ENCODE measurements at regions not wholly inside any gene's neighbourhood (a gene's known extent, or its start where the extent isn't known, plus 50 kb on each side); places are given as distances from the start of the nearest gene placed in this dataset.

GRCh38 chr4:115272185-115272584, 158.8 kb upstream of the NDST4 start:
- H3K36me3 ChIP-seq (ENCODE audit: control insufficient read depth in 4 of 4, insufficient read depth in 4 of 4, low read length in 4 of 4) = no peaks in the 10 kb centered on the region
- no peak overlapping the region for H3K4me3 ChIP-seq
- no peak overlapping the region for H3K9ac ChIP-seq (ENCODE audit: insufficient read depth in 1 of 2, low read length in 2 of 2)
- H3K9me3 ChIP-seq (ENCODE audit: control insufficient read depth in 4 of 4, insufficient read depth in 3 of 4, low read length in 3 of 4) = no peaks in the 10 kb centered on the region
- no peaks in the 10 kb centered on the region for H3K27me3 ChIP-seq (ENCODE audit: control insufficient read depth in 3 of 3, insufficient read depth in 3 of 3, low read length in 2 of 3)
- H3K27ac ChIP-seq (ENCODE audit: low read depth in 1 of 2, low read length in 1 of 2) = no peak overlapping the region
- ATAC-seq (ENCODE audit: insufficient read depth, low FRiP score) = no peak
- TF ChIP-seq, protein P1, sequence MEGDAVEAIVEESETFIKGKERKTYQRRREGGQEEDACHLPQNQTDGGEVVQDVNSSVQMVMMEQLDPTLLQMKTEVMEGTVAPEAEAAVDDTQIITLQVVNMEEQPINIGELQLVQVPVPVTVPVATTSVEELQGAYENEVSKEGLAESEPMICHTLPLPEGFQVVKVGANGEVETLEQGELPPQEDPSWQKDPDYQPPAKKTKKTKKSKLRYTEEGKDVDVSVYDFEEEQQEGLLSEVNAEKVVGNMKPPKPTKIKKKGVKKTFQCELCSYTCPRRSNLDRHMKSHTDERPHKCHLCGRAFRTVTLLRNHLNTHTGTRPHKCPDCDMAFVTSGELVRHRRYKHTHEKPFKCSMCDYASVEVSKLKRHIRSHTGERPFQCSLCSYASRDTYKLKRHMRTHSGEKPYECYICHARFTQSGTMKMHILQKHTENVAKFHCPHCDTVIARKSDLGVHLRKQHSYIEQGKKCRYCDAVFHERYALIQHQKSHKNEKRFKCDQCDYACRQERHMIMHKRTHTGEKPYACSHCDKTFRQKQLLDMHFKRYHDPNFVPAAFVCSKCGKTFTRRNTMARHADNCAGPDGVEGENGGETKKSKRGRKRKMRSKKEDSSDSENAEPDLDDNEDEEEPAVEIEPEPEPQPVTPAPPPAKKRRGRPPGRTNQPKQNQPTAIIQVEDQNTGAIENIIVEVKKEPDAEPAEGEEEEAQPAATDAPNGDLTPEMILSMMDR (IDR thresholded peaks at IDR 0.05; ENCODE audit: control extremely low read depth, extremely low read depth) = no peak
- DNase-seq = no peak
- WGBS, 2 donors = 29 to 45% methylated on average over 1 of the region's 1 CpG
- H3K4me1 ChIP-seq (ENCODE audit: control insufficient read depth in 5 of 5, insufficient read depth in 5 of 5, low read length in 5 of 5) = no peaks in the 10 kb centered on the region

GRCh38 chr4:115260195-115260594, 146.8 kb upstream of the NDST4 start:
- TF ChIP-seq, protein P1 (IDR thresholded peaks at IDR 0.05; ENCODE audit: control extremely low read depth, extremely low read depth) = no peak
- Histone ChIP-seq H3K4me3 (no peak overlapping the region), H3K27ac (ENCODE audit: low read depth in 1 of 2, low read length in 1 of 2) (no peak overlapping the region), H3K9ac (ENCODE audit: insufficient read depth in 1 of 2, low read length in 2 of 2) (no peak overlapping the region), H3K9me3 (ENCODE audit: control insufficient read depth in 4 of 4, insufficient read depth in 3 of 4, low read length in 3 of 4) (no peaks in the 10 kb centered on the region), H3K4me1 (ENCODE audit: control insufficient read depth in 5 of 5, insufficient read depth in 5 of 5, low read length in 5 of 5) (no peaks in the 10 kb centered on the region), H3K36me3 (ENCODE audit: control insufficient read depth in 4 of 4, insufficient read depth in 4 of 4, low read length in 4 of 4) (no peaks in the 10 kb centered on the region), H3K27me3 (ENCODE audit: control insufficient read depth in 3 of 3, insufficient read depth in 3 of 3, low read length in 2 of 3) (no peaks in the 10 kb centered on the region)
- DNase-seq (no peak), ATAC-seq (ENCODE audit: insufficient read depth, low FRiP score) (no peak)
- WGBS, 2 donors = 94 to 96% methylated on average over 1 of the region's 1 CpG

- H3K4me3 ChIP-seq = no peak overlapping the region
- TF ChIP-seq, protein P1 (IDR thresholded peaks at IDR 0.05; ENCODE audit: control extremely low read depth, extremely low read depth) = no peak
- 94% methylated on average over 2 of the region's 2 CpGs for WGBS, 2 donors
These were observed 146.2 kb upstream of the NDST4 start for GRCh38 chr4:115259642-115260041.

GRCh38 chr4:115249808-115250207, 136.4 kb upstream of the NDST4 start:
- ATAC-seq (ENCODE audit: insufficient read depth, low FRiP score) (no peak), DNase-seq (no peak)
- WGBS, 2 donors = 51 to 67% methylated on average over 3 of the region's 3 CpGs
- H3K4me1 ChIP-seq (ENCODE audit: control insufficient read depth in 5 of 5, insufficient read depth in 5 of 5, low read length in 5 of 5) = no peaks in the 10 kb centered on the region
- no peaks in the 10 kb centered on the region for H3K9me3 ChIP-seq (ENCODE audit: control insufficient read depth in 4 of 4, insufficient read depth in 3 of 4, low read length in 3 of 4)
- no peak overlapping the region for H3K27ac ChIP-seq (ENCODE audit: low read depth in 1 of 2, low read length in 1 of 2)
- H3K9ac ChIP-seq (ENCODE audit: insufficient read depth in 1 of 2, low read length in 2 of 2) = no peak overlapping the region
- no peaks in the 10 kb centered on the region for H3K36me3 ChIP-seq (ENCODE audit: control insufficient read depth in 4 of 4, insufficient read depth in 4 of 4, low read length in 4 of 4)
- H3K27me3 ChIP-seq (ENCODE audit: control insufficient read depth in 3 of 3, insufficient read depth in 3 of 3, low read length in 2 of 3) = no peaks in the 10 kb centered on the region
- TF ChIP-seq, protein P1 (IDR thresholded peaks at IDR 0.05; ENCODE audit: control extremely low read depth, extremely low read depth) = no peak
- no peak overlapping the region for H3K4me3 ChIP-seq

More at GRCh38 chr4:115259642-115260041, 146.2 kb upstream of the NDST4 start:
- Histone ChIP-seq H3K27ac (ENCODE audit: low read depth in 1 of 2, low read length in 1 of 2) (no peak overlapping the region), H3K9ac (ENCODE audit: insufficient read depth in 1 of 2, low read length in 2 of 2) (no peak overlapping the region), H3K36me3 (ENCODE audit: control insufficient read depth in 4 of 4, insufficient read depth in 4 of 4, low read length in 4 of 4) (no peaks in the 10 kb centered on the region), H3K4me1 (ENCODE audit: control insufficient read depth in 5 of 5, insufficient read depth in 5 of 5, low read length in 5 of 5) (no peaks in the 10 kb centered on the region), H3K27me3 (ENCODE audit: control insufficient read depth in 3 of 3, insufficient read depth in 3 of 3, low read length in 2 of 3) (no peaks in the 10 kb centered on the region), H3K9me3 (ENCODE audit: control insufficient read depth in 4 of 4, insufficient read depth in 3 of 4, low read length in 3 of 4) (no peaks in the 10 kb centered on the region)
- ATAC-seq (ENCODE audit: insufficient read depth, low FRiP score) (no peak), DNase-seq (no peak)

All from lung (tissue), 11 donors.